Fibroblast of the aortic adventitia (primary cell): ENCODE measurements at regions not wholly inside any gene's neighbourhood (a gene's known extent, or its start where the extent isn't known, plus 50 kb on each side); places are given as distances from the start of the nearest gene placed in this dataset.

Experiments
- DNase-seq: peaks from one replicate; pipeline ENCODE4 v3.0.0-alpha.2; 2010; ENCODE audit warnings: low read depth
- H3K4me3 ChIP-seq: 2 replicates; pipeline ENCODE4 v1.5.1; 2011; ENCODE audit warnings: low read depth, mild to moderate bottlenecking, control low read depth, low read length, moderate library complexity
- CTCF ChIP-seq: IDR thresholded peaks from 2 replicates; pipeline ENCODE4 v1.5.1; 2011; ENCODE audit warnings: mild to moderate bottlenecking, low read length, control low read depth, inconsistent platforms; ENCODE audit not compliant: insufficient read depth

- DNase-seq: peak; percentile 36
- no peak for TF ChIP-seq CTCF
- no peak overlapping the region for H3K4me3 ChIP-seq
Measured at GRCh38 chr14:51430633-51431032, 190.6 kb downstream of the TMX1 start.

GRCh38 chr14:51431033-51431709 lies 191.1 kb downstream of the TMX1 start:
- no peak overlapping the region for H3K4me3 ChIP-seq
- no peak for DNase-seq
- TF ChIP-seq CTCF: no peak

GRCh38 chr14:51431741-51432140 lies 191.7 kb downstream of the TMX1 start:
- H3K4me3 ChIP-seq: no peak overlapping the region
- DNase-seq: no peak
- no peak for TF ChIP-seq CTCF

- no peak for DNase-seq
- H3K4me3 ChIP-seq: no peak overlapping the region
- no peak for TF ChIP-seq CTCF
Measured at GRCh38 chr14:51432302-51432948, 192.4 kb downstream of the TMX1 start.

GRCh38 chr14:51436630-51437029 lies 196.6 kb downstream of the TMX1 start:
- H3K4me3 ChIP-seq: no peak overlapping the region
- no peak for TF ChIP-seq CTCF
- DNase-seq: no peak

- no peak for TF ChIP-seq CTCF
Measured at GRCh38 chr14:51439896-51440295, 199.8 kb downstream of the TMX1 start.

GRCh38 chr14:51441001-51441400 lies 201.0 kb downstream of the TMX1 start:
- TF ChIP-seq CTCF: no peak

More at GRCh38 chr14:51439896-51440295, 199.8 kb downstream of the TMX1 start:
- H3K4me3 ChIP-seq: no peak overlapping the region
- DNase-seq: no peak

More at GRCh38 chr14:51441001-51441400, 201.0 kb downstream of the TMX1 start:
- peak; percentile 47 for DNase-seq
- no peak overlapping the region for H3K4me3 ChIP-seq
